Body of pancreas (tissue), 4 donors: ENCODE measurements at regions not wholly inside any gene's neighbourhood (a gene's known extent, or its start where the extent isn't known, plus 50 kb on each side); places are given as distances from the start of the nearest gene placed in this dataset.

ENCODE experiments used
- ATAC-seq: fragments of 150-250 bp; one replicate; pipeline ENCODE4 v1.9.1; 2016
- DNase-seq, 4 donors: peaks; one replicate each; pipeline ENCODE4 v3.0.0-alpha.2; 2019
- H3K27ac ChIP-seq, 4 donors: fragments of 200-600 bp; sonication (generic); 1 replicate in 3 of 4; 2 replicates in 1 of 4; pipeline versions ENCODE4 v1.5.1 to v1.6.1; 2016 to 2019; ENCODE audit warnings: mild to moderate bottlenecking in 1 of 4, mixed read lengths in 1 of 4, moderate library complexity in 1 of 4
- H3K27me3 ChIP-seq, 2 donors: fragments of 200-600 bp; sonication (generic); one replicate each; pipeline ENCODE4 v1.6.0; 2016; ENCODE audit warnings: mild to moderate bottlenecking in 1 of 2
- H3K36me3 ChIP-seq, 2 donors: fragments of 200-600 bp; sonication (generic); replicated peaks in 1 of 2; 2 replicates each; pipeline ENCODE4 v1.5.1; 2016; ENCODE audit warnings: low read depth in 2 of 2; ENCODE audit not compliant: insufficient read depth in 1 of 2
- H3K4me1 ChIP-seq: fragments of 200-600 bp; sonication (generic); one replicate; pipeline ENCODE4 v1.6.0; 2016
- H3K4me3 ChIP-seq, 2 donors: fragments of 200-600 bp; sonication (generic); 1 replicate in 1 of 2; 2 replicates in 1 of 2; pipeline ENCODE4 v1.5.1; 2016 to 2019
- H3K9me3 ChIP-seq, 3 donors: fragments of 200-600 bp; sonication (generic); 1 replicate in 2 of 3; 2 replicates in 1 of 3; pipeline ENCODE4 v1.5.1; 2016
- CTCF ChIP-seq, 7 experiments: fragments of 450-650 bp in 4 of 7; fragments of 200-600 bp in 3 of 7; sonication (generic) in 3 of 7; IDR thresholded peaks; one replicate each; pipeline ENCODE4 v1.5.1; 2016 to 2019; ENCODE audit warnings: antibody characterized with exemption in 7 of 7
- POLR2A ChIP-seq, 3 donors: fragments of 450-650 bp; IDR thresholded peaks; one replicate each; pipeline ENCODE4 v1.6.1; 2016; ENCODE audit warnings: antibody characterized with exemption in 3 of 3, mild to moderate bottlenecking in 2 of 3
- WGBS, 2 donors: methylation state at CpG; one replicate each; pipeline ENCODE4 v1.1.5; 2017; 5-methylcytosine and 5-hydroxymethylcytosine counted together
- intact Hi-C: fragments of 100-400 bp; cut with DNase I; formaldehyde crosslinking; loops from one replicate; pipeline ENCODE4 v1.15.1; 2023

- intact Hi-C loops: no loop called here
- H3K27me3 ChIP-seq: no peaks in the 10 kb centered on the region
- no peak for DNase-seq
- no peaks in the 10 kb centered on the region for H3K4me1 ChIP-seq
- H3K4me3 ChIP-seq: no peak overlapping the region
- H3K27ac ChIP-seq: no peak overlapping the region
- 13 to 17% methylated on average over 2 of the region's 2 CpGs for WGBS, 2 donors
- TF ChIP-seq CTCF (IDR thresholded peaks at IDR 0.05): no peak
- no peak for TF ChIP-seq POLR2A (IDR thresholded peaks at IDR 0.05)
- ATAC-seq: no peak
- H3K9me3 ChIP-seq: no peaks in the 10 kb centered on the region
- H3K36me3 ChIP-seq: no peaks in the 10 kb centered on the region
Measured at GRCh38 chr16:55214412-55214811, 109.6 kb upstream of the IRX6 start.

- intact Hi-C loops: no loop called here
- no peak for ATAC-seq
- H3K27ac ChIP-seq: no peak overlapping the region
Measured at GRCh38 chr16:55214974-55215494, 109.0 kb upstream of the IRX6 start.

GRCh38 chr16:55217392-55217791, 106.6 kb upstream of the IRX6 start:
- no peaks in the 10 kb centered on the region for H3K4me1 ChIP-seq
- DNase-seq (no peak), ATAC-seq (no peak)
- intact Hi-C loops: no loop called here
- no peaks in the 10 kb centered on the region for H3K9me3 ChIP-seq
- no peaks in the 10 kb centered on the region for H3K27me3 ChIP-seq
- 48 to 85% methylated on average over 2 of the region's 2 CpGs for WGBS, 2 donors
- H3K36me3 ChIP-seq: no peaks in the 10 kb centered on the region
- no peak overlapping the region for H3K4me3 ChIP-seq
- TF ChIP-seq POLR2A (IDR thresholded peaks at IDR 0.05) (no peak), CTCF (IDR thresholded peaks at IDR 0.05) (no peak)
- H3K27ac ChIP-seq: no peak overlapping the region

More at GRCh38 chr16:55214974-55215494, 109.0 kb upstream of the IRX6 start:
- Histone ChIP-seq H3K9me3 (no peaks in the 10 kb centered on the region), H3K36me3 (no peaks in the 10 kb centered on the region), H3K27me3 (no peaks in the 10 kb centered on the region), H3K4me1 (no peaks in the 10 kb centered on the region), H3K4me3 (no peak overlapping the region)
- TF ChIP-seq POLR2A (IDR thresholded peaks at IDR 0.05): no peak
- TF ChIP-seq CTCF (IDR thresholded peaks at IDR 0.05): no peak
- no peak for DNase-seq
- WGBS, 2 donors: 48 to 63% methylated on average over 5 of the region's 5 CpGs

- DNase-seq (no peak), ATAC-seq (no peak)
- intact Hi-C loops: no loop called here
- no peaks in the 10 kb centered on the region for H3K9me3 ChIP-seq
- no peaks in the 10 kb centered on the region for H3K27me3 ChIP-seq
- no peak overlapping the region for H3K27ac ChIP-seq
- TF ChIP-seq CTCF (IDR thresholded peaks at IDR 0.05) (no peak), POLR2A (IDR thresholded peaks at IDR 0.05) (no peak)
- H3K4me1 ChIP-seq: no peaks in the 10 kb centered on the region
- H3K36me3 ChIP-seq: no peaks in the 10 kb centered on the region
- 62 to 66% methylated on average over 3 of the region's 3 CpGs for WGBS, 2 donors
- H3K4me3 ChIP-seq: no peak overlapping the region
Measured at GRCh38 chr16:55221836-55222235, 102.2 kb upstream of the IRX6 start.

- H3K4me3 ChIP-seq: no peak overlapping the region
- intact Hi-C loops: no loop called here
- no peak for DNase-seq
Measured at GRCh38 chr16:55222486-55222885, 101.5 kb upstream of the IRX6 start.

More at GRCh38 chr16:55222486-55222885, 101.5 kb upstream of the IRX6 start:
- no peaks in the 10 kb centered on the region for H3K9me3 ChIP-seq
- no peak for TF ChIP-seq POLR2A (IDR thresholded peaks at IDR 0.05)
- no peak for TF ChIP-seq CTCF (IDR thresholded peaks at IDR 0.05)
- H3K36me3 ChIP-seq: no peaks in the 10 kb centered on the region
- no peak overlapping the region for H3K27ac ChIP-seq
- no peaks in the 10 kb centered on the region for H3K4me1 ChIP-seq
- no peak for ATAC-seq
- H3K27me3 ChIP-seq: no peaks in the 10 kb centered on the region
- WGBS, 2 donors: 60% methylated on average over 7 of the region's 7 CpGs
